ENCODE measurements at regions not wholly inside any gene's neighbourhood (a gene's known extent, or its start where the extent isn't known, plus 50 kb on each side); places are given as distances from the start of the nearest gene placed in this dataset.

DNA sequence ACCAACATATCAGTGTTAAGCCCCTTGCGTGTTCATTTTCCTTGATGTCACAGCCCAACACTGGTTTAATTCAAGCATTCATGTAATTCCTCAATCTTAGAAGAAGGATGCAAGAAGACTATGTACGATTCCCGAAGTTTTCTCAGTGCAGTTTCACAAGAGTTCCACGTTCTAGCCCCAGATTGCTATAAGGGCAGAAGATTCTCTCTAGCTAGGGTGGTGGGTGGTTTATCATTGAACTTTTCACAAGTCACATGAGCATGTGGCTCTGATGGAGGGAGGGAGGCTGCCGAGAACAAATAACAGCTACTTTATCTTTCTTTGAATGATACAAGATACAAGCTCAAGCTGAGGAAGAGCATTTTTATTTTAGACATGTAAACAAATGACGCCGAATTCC is 71.9 kb upstream of the NHSL1 start:
- Histone ChIP-seq H3K9me3 (ENCODE audit: control insufficient read depth, insufficient read depth, low read length) (no peaks in the 10 kb centered on the region), H3K4me1 (ENCODE audit: insufficient read depth, low read length) (peaks cover 16% of the 10 kb centered on the region), H3K9ac (ENCODE audit: low read depth, low read length) (peak overlapping the region; percentile 64), H3K36me3 (ENCODE audit: insufficient read depth, low read length) (no peaks in the 10 kb centered on the region)

DNA sequence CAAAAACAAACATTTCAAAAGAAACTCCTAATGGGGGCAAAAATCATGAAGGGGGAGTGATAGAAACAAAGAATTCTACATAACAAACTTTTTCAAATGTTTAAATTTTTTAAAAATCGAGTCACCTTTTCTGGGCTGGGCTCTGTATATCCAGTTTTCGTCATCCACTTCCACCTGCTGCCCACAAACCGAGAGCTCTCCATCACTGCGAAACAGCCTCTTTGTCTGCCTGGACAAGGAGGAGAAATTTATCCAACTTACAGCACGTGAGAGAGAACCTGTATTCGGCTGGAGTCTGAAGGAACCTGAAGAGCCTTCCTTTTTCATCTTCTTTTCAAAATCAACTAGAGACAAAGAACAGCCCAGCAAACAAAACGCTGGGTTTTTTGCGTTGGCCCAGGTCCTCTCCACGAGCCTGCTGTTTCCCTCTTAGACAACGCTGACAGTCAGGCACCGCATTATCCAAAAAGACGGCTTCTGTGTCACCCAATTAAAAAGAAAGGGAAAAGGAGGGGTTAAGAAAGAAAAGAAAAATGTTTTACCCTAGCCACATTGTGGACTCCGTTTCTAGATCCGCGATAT is 72.4 kb upstream of the NHSL1 start:
- H3K4me1 ChIP-seq (ENCODE audit: insufficient read depth, low read length): peaks cover 20% of the 10 kb centered on the region
- H3K36me3 ChIP-seq (ENCODE audit: insufficient read depth, low read length): no peaks in the 10 kb centered on the region
- H3K9me3 ChIP-seq (ENCODE audit: control insufficient read depth, insufficient read depth, low read length): no peaks in the 10 kb centered on the region
- H3K9ac ChIP-seq (ENCODE audit: low read depth, low read length): peak overlapping the region; percentile 64; the same call in 1 of the 2 replicates

DNA sequence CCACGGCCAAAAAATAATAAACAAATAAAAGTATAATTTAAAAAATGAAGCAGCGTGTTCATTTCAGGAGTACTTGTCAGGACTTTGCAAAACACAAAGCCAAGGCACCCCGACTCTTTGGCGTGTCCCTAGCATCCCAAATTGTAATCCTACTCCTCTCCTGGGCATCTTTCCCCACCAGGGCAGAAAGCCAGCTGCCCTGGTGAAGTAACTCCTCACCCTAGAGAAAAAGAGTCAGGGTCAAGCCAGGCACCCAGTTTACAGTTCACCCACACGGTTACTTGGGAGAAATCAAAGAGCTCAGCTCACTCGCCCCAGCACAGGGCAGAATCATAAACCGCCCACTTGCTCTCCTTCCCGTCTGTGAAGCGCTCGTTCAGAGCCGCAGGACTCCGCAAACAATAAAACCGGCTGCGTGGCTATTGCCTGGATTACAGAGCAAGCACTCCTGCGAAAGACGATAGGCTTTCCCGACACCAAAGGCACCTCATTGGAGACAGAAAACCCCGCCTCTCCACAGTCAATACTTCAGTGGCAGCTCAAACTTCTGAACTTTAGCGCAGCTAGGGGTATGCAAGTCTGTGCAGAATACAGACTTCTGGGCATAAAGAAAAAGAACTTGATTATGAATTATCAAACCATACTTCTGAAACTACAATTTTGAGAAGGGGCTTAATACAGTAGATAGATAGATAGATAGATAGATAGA is 73.0 kb upstream of the NHSL1 start:
- peaks cover 26% of the 10 kb centered on the region for H3K4me1 ChIP-seq (ENCODE audit: insufficient read depth, low read length)
- H3K9me3 ChIP-seq (ENCODE audit: control insufficient read depth, insufficient read depth, low read length): no peaks in the 10 kb centered on the region
- no peaks in the 10 kb centered on the region for H3K36me3 ChIP-seq (ENCODE audit: insufficient read depth, low read length)
- peak overlapping the region; percentile 64; the same call in 1 of the 2 replicates for H3K9ac ChIP-seq (ENCODE audit: low read depth, low read length)

DNA sequence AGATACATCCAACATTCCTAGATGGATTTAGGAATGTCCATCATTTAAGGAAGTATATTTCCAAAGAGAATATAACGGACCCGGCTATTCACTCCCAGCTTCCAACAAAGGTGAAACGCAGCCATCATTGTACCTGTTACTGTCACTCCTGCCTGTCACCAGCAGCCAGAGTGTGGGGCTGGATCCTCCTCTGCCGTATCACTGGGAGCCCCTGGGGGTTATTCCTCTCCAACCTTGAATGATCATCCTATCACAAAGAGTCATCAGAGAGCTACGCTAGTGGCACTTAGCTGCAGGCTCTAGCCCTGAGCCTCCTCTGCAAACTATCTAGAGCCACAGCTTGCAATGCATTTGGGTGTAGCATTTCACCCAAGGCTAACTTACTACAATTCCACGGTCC is 73.6 kb upstream of the NHSL1 start:
- H3K36me3 ChIP-seq (ENCODE audit: insufficient read depth, low read length): no peaks in the 10 kb centered on the region
- H3K4me1 ChIP-seq (ENCODE audit: insufficient read depth, low read length): peaks cover 30% of the 10 kb centered on the region
- H3K9me3 ChIP-seq (ENCODE audit: control insufficient read depth, insufficient read depth, low read length): no peaks in the 10 kb centered on the region
- peak overlapping the region; percentile 64; the same call in 1 of the 2 replicates for H3K9ac ChIP-seq (ENCODE audit: low read depth, low read length)

DNA sequence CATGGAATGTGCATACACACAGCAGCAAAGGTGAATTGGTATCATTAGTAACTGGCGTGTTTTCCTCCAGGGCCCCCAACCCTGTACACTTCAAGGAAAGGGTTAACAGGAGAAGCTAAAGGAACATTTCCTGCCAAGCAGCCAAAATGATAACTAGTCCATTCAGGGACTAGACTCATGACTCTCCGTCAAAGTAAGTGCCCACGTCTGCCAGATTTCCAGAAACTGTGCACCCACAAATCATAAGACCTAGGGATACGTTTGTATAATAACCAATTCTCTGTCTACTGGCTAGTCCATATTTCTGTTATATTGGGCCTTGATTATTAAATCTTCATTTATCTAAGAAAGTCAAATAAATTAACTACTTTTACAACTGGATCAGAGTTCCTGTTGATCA is 76.0 kb upstream of the NHSL1 start:
- H3K4me1 ChIP-seq (ENCODE audit: insufficient read depth, low read length): peaks cover 30% of the 10 kb centered on the region
- H3K9ac ChIP-seq (ENCODE audit: low read depth, low read length): no peak overlapping the region
- no peaks in the 10 kb centered on the region for H3K9me3 ChIP-seq (ENCODE audit: control insufficient read depth, insufficient read depth, low read length)

DNA sequence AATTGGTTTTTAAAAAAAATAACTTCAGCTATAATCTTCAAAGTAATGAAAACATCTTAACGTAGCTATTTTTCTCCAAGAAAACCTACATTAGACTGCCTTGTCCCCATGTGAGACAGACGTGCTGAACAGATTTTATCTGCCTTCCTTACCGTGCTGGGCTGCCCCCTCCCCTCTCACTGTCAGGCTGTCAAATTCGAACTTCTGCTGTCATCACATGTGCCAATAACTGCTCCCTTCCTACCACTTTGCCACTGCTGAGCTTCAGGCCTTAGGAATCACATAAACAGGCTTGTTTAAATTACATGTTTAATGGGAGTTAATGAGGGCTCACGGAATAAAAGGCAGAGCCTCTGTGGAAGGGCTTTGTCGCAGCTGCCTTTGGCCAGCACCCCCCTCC is 77.0 kb upstream of the NHSL1 start:
- peaks cover 25% of the 10 kb centered on the region for H3K4me1 ChIP-seq (ENCODE audit: insufficient read depth, low read length)
- no peaks in the 10 kb centered on the region for H3K9me3 ChIP-seq (ENCODE audit: control insufficient read depth, insufficient read depth, low read length)
- no peak overlapping the region for H3K9ac ChIP-seq (ENCODE audit: low read depth, low read length)

More for the DNA sequence above, 76.0 kb upstream of the NHSL1 start:
- H3K36me3 ChIP-seq (ENCODE audit: insufficient read depth, low read length): no peaks in the 10 kb centered on the region

DNA sequence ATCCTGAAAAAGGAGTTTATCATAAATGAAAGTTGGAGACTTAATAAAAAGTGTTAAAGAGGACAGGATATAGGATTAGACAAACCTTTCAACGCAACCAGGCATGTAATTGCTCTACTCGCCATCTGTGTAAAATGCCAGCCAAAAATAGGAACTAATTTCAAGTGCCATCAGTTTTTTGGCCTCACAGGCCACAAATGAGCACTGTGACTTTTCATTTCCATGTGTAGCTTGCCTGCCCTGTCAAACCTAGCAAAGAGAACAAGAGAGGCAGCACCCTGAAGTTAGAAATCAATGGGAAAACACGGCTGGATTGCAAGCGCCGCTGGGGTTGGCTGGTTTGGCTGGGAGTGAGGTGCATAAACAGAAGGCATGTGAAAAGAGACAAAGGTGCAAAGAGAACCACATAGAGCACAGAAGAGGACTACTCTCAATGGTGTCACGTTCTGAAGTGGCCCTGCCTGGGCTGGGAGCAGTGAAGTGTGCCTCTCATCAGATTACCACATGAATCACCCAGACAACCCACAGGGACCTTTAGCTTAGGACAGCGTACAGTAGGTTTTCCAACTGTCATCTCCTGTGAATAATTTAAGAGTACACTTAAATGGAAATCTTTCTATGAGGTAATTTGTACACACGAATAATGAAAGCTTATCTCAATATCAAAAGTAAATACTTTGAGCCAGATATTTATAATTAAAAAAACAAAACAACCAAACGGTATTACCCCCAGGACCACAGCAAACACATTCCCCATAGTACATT is 78.0 kb upstream of the NHSL1 start:
- no peaks in the 10 kb centered on the region for H3K9me3 ChIP-seq (ENCODE audit: control insufficient read depth, insufficient read depth, low read length)
- no peaks in the 10 kb centered on the region for H3K36me3 ChIP-seq (ENCODE audit: insufficient read depth, low read length)
- H3K9ac ChIP-seq (ENCODE audit: low read depth, low read length): no peak overlapping the region
- peaks cover 25% of the 10 kb centered on the region for H3K4me1 ChIP-seq (ENCODE audit: insufficient read depth, low read length)

More for the DNA sequence above, 77.0 kb upstream of the NHSL1 start:
- no peaks in the 10 kb centered on the region for H3K36me3 ChIP-seq (ENCODE audit: insufficient read depth, low read length)

DNA sequence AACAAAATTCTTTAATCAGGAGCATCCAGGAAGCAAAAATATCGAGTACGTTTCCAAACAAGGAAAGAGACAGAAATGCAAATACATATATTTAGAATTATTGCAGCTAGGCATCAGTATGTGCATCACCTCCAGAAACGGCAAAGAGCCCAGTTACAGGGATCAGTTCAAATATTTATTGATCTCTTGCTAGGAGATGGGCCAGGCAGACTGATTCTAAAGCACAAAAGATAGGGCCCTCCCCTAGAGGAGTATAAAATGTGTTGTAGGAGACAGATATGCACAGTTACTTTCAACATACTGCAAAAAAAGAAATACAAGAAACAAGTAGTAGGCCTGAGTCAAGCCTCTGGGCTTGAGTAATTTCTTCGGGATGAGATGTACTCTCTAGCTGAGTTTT is 80.7 kb upstream of the NHSL1 start:
- Histone ChIP-seq H3K4me1 (ENCODE audit: insufficient read depth, low read length) (peaks cover 30% of the 10 kb centered on the region), H3K9me3 (ENCODE audit: control insufficient read depth, insufficient read depth, low read length) (no peaks in the 10 kb centered on the region), H3K9ac (ENCODE audit: low read depth, low read length) (no peak overlapping the region), H3K36me3 (ENCODE audit: insufficient read depth, low read length) (no peaks in the 10 kb centered on the region)

DNA sequence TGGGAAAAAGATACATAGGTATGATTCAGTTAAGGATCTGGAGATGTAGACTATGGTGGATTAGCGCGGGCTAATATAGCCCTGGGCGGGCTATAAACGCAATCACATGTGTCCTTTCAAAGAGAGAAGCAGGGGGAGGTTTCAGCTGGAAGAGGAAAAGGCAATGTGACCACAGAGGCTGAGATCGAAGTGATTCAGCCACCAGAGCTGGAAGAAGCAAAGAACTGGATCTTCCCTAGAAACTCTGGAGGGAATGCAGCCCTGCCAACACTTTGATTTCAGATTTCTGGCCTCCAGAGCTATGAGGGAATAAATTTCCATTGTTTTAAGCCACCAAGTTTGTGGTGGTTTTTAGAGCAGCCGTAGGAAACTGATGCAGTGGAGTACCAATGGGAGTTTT is 81.5 kb upstream of the NHSL1 start:
- Histone ChIP-seq H3K9me3 (ENCODE audit: control insufficient read depth, insufficient read depth, low read length) (no peaks in the 10 kb centered on the region), H3K9ac (ENCODE audit: low read depth, low read length) (no peak overlapping the region), H3K36me3 (ENCODE audit: insufficient read depth, low read length) (no peaks in the 10 kb centered on the region), H3K4me1 (ENCODE audit: insufficient read depth, low read length) (peaks cover 30% of the 10 kb centered on the region)

DNA sequence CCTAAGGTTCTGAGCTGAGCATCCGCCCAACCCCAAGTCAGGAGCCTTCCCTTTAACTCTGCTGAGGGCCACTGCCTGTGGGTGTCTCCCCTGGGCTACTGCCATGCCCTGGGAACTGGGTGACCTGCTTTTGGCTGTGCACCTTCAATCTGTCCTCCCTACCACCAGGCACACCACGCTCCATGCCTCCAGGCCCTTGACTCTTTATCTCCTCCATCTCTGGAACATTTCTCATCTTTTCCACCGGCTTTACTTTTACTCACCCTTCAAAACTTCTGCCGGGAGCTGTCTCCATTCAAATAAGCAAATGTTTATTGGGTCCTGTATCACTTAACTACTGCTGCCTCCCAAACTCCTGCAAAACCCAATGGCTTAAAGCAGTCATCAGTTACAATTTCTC is 83.3 kb upstream of the NHSL1 start:
- H3K9me3 ChIP-seq (ENCODE audit: control insufficient read depth, insufficient read depth, low read length): no peaks in the 10 kb centered on the region
- peaks cover 18% of the 10 kb centered on the region for H3K4me1 ChIP-seq (ENCODE audit: insufficient read depth, low read length)
- no peaks in the 10 kb centered on the region for H3K36me3 ChIP-seq (ENCODE audit: insufficient read depth, low read length)
- H3K9ac ChIP-seq (ENCODE audit: low read depth, low read length): no peak overlapping the region

DNA sequence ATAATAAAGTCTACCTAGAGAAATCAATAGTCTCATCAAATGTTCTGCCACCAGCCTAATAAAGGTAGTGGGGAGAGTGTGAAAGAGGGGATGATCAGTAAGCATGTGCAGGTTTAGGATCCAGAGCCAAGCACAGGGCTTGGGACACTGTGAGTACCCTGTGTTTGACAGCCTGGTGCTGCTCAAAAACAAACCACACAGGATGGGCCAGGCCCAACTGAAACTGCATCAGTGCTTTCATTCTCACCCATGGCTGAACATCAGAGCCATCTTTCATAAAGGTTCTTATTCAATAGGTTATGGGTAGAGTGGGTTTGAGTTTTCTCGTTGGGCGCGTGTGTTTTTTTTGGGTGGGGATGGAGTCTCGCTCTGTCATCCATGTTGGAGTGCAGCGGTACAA is 87.3 kb upstream of the NHSL1 start:
- Histone ChIP-seq H3K9ac (ENCODE audit: low read depth, low read length) (no peak overlapping the region), H3K36me3 (ENCODE audit: insufficient read depth, low read length) (no peaks in the 10 kb centered on the region), H3K4me1 (ENCODE audit: insufficient read depth, low read length) (peaks cover 10% of the 10 kb centered on the region; the same call in 1 of the 2 replicates), H3K9me3 (ENCODE audit: control insufficient read depth, insufficient read depth, low read length) (no peaks in the 10 kb centered on the region)

DNA sequence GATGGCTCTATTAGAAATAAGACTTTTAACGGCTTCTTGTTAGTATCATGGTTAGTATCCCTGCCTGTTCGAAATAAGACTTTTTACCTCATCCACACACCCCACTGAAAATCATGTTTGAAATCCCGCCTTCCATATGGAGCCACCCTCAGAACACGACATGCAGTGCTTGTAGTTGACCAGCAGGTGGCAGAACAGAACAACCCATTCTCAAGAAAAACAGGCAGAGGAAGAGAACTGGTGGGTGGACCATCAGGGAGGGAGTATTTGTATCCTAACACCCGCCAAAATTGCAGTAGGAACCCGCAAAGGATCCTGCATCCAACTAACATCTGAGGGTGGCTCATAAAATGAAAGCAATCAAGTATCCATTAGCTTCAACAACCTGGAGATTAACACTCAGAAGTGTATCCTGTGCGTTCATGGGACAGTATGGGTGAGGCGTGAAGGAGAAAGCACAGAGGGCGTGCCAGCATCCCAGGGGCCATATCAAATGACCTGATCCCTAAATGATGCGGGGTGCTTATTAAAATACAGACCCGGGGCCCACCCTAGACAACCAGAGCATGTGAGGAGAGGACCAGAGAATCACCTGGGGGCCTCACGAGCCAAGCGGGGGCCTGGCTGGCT is 89.6 kb upstream of the NHSL1 start:
- no peaks in the 10 kb centered on the region for H3K9me3 ChIP-seq (ENCODE audit: control insufficient read depth, insufficient read depth, low read length)
- peaks cover 25% of the 10 kb centered on the region; the same call in 1 of the 2 replicates for H3K4me1 ChIP-seq (ENCODE audit: insufficient read depth, low read length)
- no peaks in the 10 kb centered on the region for H3K36me3 ChIP-seq (ENCODE audit: insufficient read depth, low read length)
- H3K9ac ChIP-seq (ENCODE audit: low read depth, low read length): no peak overlapping the region

DNA sequence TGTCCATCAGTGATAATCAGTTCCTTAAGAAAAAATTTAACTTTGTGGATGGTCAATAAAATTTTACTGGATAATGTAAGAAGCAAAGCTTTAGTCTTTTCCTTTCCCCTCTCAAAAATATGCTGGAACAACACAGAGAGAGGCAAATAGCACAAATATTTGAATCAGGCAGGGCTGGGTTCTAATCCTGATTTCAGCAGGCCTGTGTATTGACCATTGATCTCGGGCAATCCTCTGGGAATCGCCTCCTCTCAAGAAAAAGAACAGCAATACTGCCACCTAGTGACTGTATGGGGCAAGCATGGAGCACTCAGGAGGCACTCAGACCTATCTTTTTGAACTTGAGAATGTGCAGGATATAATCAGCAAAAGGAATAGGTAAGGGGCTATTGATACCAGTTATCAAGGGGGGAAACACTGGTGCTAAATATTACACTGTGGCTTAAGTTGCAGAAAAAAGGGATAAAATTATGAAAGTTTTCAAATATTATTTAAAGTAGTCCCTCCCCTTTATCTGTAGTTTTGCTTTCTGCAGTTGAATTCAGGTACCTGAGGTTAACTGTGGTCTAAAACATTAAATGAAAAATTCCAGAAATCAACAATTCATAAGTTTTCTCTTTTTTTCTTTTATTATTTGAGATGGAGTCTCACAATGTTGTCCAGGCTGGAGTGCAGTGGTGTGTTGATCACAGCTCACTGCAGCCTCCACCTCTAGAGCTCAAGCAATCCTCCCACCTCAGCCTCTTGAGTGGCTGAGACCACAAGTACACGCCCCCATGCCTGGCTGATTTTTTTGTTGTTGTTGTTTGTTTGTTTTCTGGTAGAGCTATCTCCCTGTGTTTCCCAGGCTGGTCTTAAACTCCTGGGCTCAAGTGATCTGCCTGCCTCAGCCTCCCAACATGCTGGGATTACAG is 91.8 kb upstream of the NHSL1 start:
- no peak overlapping the region for H3K9ac ChIP-seq (ENCODE audit: low read depth, low read length)
- peaks cover 41% of the 10 kb centered on the region for H3K4me1 ChIP-seq (ENCODE audit: insufficient read depth, low read length)
- no peaks in the 10 kb centered on the region for H3K9me3 ChIP-seq (ENCODE audit: control insufficient read depth, insufficient read depth, low read length)
- no peaks in the 10 kb centered on the region for H3K36me3 ChIP-seq (ENCODE audit: insufficient read depth, low read length)

DNA sequence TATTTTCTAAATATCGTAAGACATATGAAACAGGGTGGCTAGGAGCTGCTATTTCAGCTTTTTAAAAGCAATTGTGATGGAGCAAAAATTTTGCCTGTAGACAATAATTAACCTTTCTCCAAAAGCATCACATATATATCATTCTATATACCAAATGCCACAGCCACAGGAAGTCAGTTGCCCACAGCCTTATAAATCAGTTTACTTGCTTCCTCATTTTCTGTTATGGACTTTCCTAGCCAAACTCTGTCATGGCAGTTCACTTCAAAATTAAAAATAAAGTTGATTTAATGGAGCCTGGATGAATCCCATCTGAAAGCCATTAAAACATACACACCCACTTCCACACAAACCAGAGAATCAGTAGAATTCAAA is 93.4 kb upstream of the NHSL1 start:
- Histone ChIP-seq H3K9me3 (ENCODE audit: control insufficient read depth, insufficient read depth, low read length) (no peaks in the 10 kb centered on the region), H3K4me1 (ENCODE audit: insufficient read depth, low read length) (peaks cover 47% of the 10 kb centered on the region), H3K9ac (ENCODE audit: low read depth, low read length) (peak overlapping the region; percentile 45), H3K36me3 (ENCODE audit: insufficient read depth, low read length) (no peaks in the 10 kb centered on the region)

All from ES-I3 (cell line).